ENCODE measurements at regions not wholly inside any gene's neighbourhood (a gene's known extent, or its start where the extent isn't known, plus 50 kb on each side); places are given as distances from the start of the nearest gene placed in this dataset.

- H3K4me3 ChIP-seq (ENCODE audit: low read depth, low read length) = no peak overlapping the region
- TF ChIP-seq CTCF (IDR thresholded peaks at IDR 0.05; ENCODE audit: low read depth, low read length) = no peak
- no peak for DNase-seq (ENCODE audit: low read depth, low spot score)
- in situ Hi-C loops (cut with HindIII; ENCODE audit: low sequenced_read_pairs) = no loop called here
Observed at GRCh38 chr10:33674491-33674890, 340.0 kb upstream of the NRP1 start.

GRCh38 chr10:33673839-33674415 is 339.5 kb upstream of the NRP1 start:
- in situ Hi-C loops (cut with HindIII; ENCODE audit: low sequenced_read_pairs) = no loop called here
- no peak for DNase-seq (ENCODE audit: low read depth, low spot score)
- no peak overlapping the region for H3K4me3 ChIP-seq (ENCODE audit: low read depth, low read length)
- TF ChIP-seq CTCF (IDR thresholded peaks at IDR 0.05; ENCODE audit: low read depth, low read length) = no peak

- no peak for TF ChIP-seq CTCF (IDR thresholded peaks at IDR 0.05; ENCODE audit: low read depth, low read length)
- no peak for DNase-seq (ENCODE audit: low read depth, low spot score)
- no peak overlapping the region for H3K4me3 ChIP-seq (ENCODE audit: low read depth, low read length)
- in situ Hi-C loops (cut with HindIII; ENCODE audit: low sequenced_read_pairs) = no loop called here
Observed at GRCh38 chr10:33669904-33670303, 335.4 kb upstream of the NRP1 start.

- no peak overlapping the region for H3K4me3 ChIP-seq (ENCODE audit: low read depth, low read length)
- no peak for TF ChIP-seq CTCF (IDR thresholded peaks at IDR 0.05; ENCODE audit: low read depth, low read length)
- peak; percentile 31 for DNase-seq (ENCODE audit: low read depth, low spot score)
- in situ Hi-C loops (cut with HindIII; ENCODE audit: low sequenced_read_pairs) = no loop called here
Observed at GRCh38 chr10:33666686-33667480, 332.4 kb upstream of the NRP1 start.

GRCh38 chr10:33665501-33665900 is 331.0 kb upstream of the NRP1 start:
- in situ Hi-C loops (cut with HindIII; ENCODE audit: low sequenced_read_pairs) = no loop called here
- peak; percentile 25 for DNase-seq (ENCODE audit: low read depth, low spot score)

GRCh38 chr10:33664070-33664469 is 329.6 kb upstream of the NRP1 start:
- no peak for TF ChIP-seq CTCF (IDR thresholded peaks at IDR 0.05; ENCODE audit: low read depth, low read length)
- no peak overlapping the region for H3K4me3 ChIP-seq (ENCODE audit: low read depth, low read length)
- in situ Hi-C loops (cut with HindIII; ENCODE audit: low sequenced_read_pairs) = no loop called here
- DNase-seq (ENCODE audit: low read depth, low spot score) = peak; percentile 17

More at GRCh38 chr10:33665501-33665900, 331.0 kb upstream of the NRP1 start:
- H3K4me3 ChIP-seq (ENCODE audit: low read depth, low read length) = no peak overlapping the region
- no peak for TF ChIP-seq CTCF (IDR thresholded peaks at IDR 0.05; ENCODE audit: low read depth, low read length)

Data from astrocyte of the spinal cord (primary cell).